Transverse colon (tissue), 4 donors: ENCODE measurements at regions not wholly inside any gene's neighbourhood (a gene's known extent, or its start where the extent isn't known, plus 50 kb on each side); places are given as distances from the start of the nearest gene placed in this dataset.

ENCODE experiments used
- DNase-seq: peaks from one replicate; pipeline ENCODE4 v3.0.0-alpha.2; 2019
- H3K27ac ChIP-seq, 4 donors: fragments of 200-600 bp; sonication (generic); 2 replicates each; pipeline ENCODE4 v1.5.1; 2016 to 2018; ENCODE audit warnings: inconsistent platforms in 4 of 4
- H3K27me3 ChIP-seq: fragments of 200-600 bp; sonication (generic); 2 replicates; pipeline ENCODE4 v1.5.1; 2017; ENCODE audit warnings: inconsistent platforms
- H3K36me3 ChIP-seq, 4 donors: fragments of 200-600 bp; sonication (generic); 2 replicates each; pipeline ENCODE4 v1.5.1; 2017 to 2019; ENCODE audit warnings: inconsistent platforms in 4 of 4
- H3K4me1 ChIP-seq, 4 donors: fragments of 200-600 bp; sonication (generic); 2 replicates each; pipeline ENCODE4 v1.5.1; 2017 to 2020; ENCODE audit warnings: inconsistent platforms in 4 of 4
- H3K4me3 ChIP-seq, 4 donors: fragments of 200-600 bp; sonication (generic); 1 replicate in 1 of 4; 2 replicates in 3 of 4; pipeline versions ENCODE4 v1.5.1 to v1.6.1; 2017 to 2019; ENCODE audit warnings: inconsistent platforms in 4 of 4
- H3K9me3 ChIP-seq, 2 donors: fragments of 200-600 bp; sonication (generic); 2 replicates each; pipeline ENCODE4 v1.5.1; 2017 to 2019; ENCODE audit warnings: inconsistent platforms in 2 of 2
- CTCF ChIP-seq, 5 experiments: fragments of 200-600 bp in 3 of 5; fragments of 450-650 bp in 2 of 5; sonication (generic) in 3 of 5; IDR thresholded peaks; 1 replicate in 2 of 5; 2 replicates in 3 of 5; pipeline ENCODE4 v1.5.1; 2016 to 2017; ENCODE audit warnings: antibody characterized with exemption in 5 of 5, inconsistent platforms in 3 of 5, mild to moderate bottlenecking in 2 of 5, moderate library complexity in 1 of 5
- EP300 ChIP-seq: sonication (generic); formaldehyde crosslinking; IDR thresholded peaks from one replicate; pipeline ENCODE4 v1.6.1; 2017; ENCODE audit warnings: antibody characterized with exemption, low read depth
- POLR2A ChIP-seq: fragments of 450-650 bp; IDR thresholded peaks from one replicate; pipeline ENCODE4 v1.6.1; 2016; ENCODE audit warnings: antibody characterized with exemption, mild to moderate bottlenecking, moderate library complexity
- POLR2AphosphoS5 ChIP-seq, 3 donors: sonication (generic); formaldehyde crosslinking; IDR thresholded peaks; one replicate each; pipeline ENCODE4 v1.6.1; 2016; ENCODE audit warnings: antibody characterized with exemption in 3 of 3
- WGBS, 2 donors: methylation state at CpG; one replicate each; pipeline ENCODE4 v1.1.5; 2018; ENCODE audit warnings: low coverage in 1 of 2; 5-methylcytosine and 5-hydroxymethylcytosine counted together
- in situ Hi-C, 4 donors: fragments of 200-750 bp; cut with MboI; loops; one replicate each; pipeline versions ENCODE4 v1.15.0 to v1.15.1; 2017; ENCODE audit warnings: low sequenced_read_pairs in 3 of 4, low pct_ligation_motif_present in 1 of 4, low pct_unique_long_range_greater_than_20kb in 1 of 4
- intact Hi-C: fragments of 100-400 bp; cut with DNase I; formaldehyde crosslinking; loops from one replicate; pipeline ENCODE4 v1.15.1; 2023; ENCODE audit warnings: low total_unique reads

DNA sequence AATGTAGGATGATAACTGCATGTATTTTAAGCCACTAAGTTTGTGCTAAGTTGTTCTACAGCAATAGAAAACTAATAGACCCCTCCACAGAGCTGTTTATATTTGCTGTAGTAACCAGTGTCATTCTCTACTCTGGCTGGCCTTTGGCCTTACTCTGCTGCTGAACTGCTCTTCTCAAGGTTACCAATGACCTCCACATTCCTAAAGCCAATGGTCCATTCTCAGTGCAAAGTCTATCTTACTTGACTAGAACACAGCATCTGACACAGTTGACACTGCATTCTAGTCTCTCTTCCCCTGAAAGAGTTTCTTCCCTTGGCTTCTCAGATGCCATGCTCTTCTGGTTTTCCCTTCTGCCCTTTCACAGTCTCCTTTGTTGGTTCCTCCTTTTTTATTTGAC is 154.8 kb upstream of the CRY1 start:
- in situ Hi-C loops, result no loop called here
- TF ChIP-seq EP300, result no peak
- TF ChIP-seq CTCF (IDR thresholded peaks at IDR 0.05), result no peak
- no peak for TF ChIP-seq POLR2A
- TF ChIP-seq POLR2AphosphoS5 (IDR thresholded peaks at IDR 0.05), result no peak
- Histone ChIP-seq H3K9me3 (no peaks in the 10 kb centered on the region), H3K27ac (no peak overlapping the region), H3K4me1 (no peaks in the 10 kb centered on the region), H3K27me3 (no peaks in the 10 kb centered on the region), H3K4me3 (no peak overlapping the region), H3K36me3 (no peaks in the 10 kb centered on the region)
- intact Hi-C loops, result no loop called here
- DNase-seq, result no peak

- Histone ChIP-seq H3K27me3 (no peaks in the 10 kb centered on the region), H3K36me3 (no peaks in the 10 kb centered on the region), H3K27ac (no peak overlapping the region), H3K4me1 (no peaks in the 10 kb centered on the region), H3K4me3 (no peak overlapping the region), H3K9me3 (no peaks in the 10 kb centered on the region)
- WGBS, 2 donors, result 68 to 85% methylated on average over 3 to 6 of the region's 6 CpGs
- in situ Hi-C loops, result no loop called here
- intact Hi-C loops, result no loop called here
- TF ChIP-seq CTCF (IDR thresholded peaks at IDR 0.05), result no peak
- no peak for TF ChIP-seq EP300
- TF ChIP-seq POLR2A, result no peak
- no peak for TF ChIP-seq POLR2AphosphoS5 (IDR thresholded peaks at IDR 0.05)
- no peak for DNase-seq
Observed at GRCh38 chr12:107251288-107251687, 157.9 kb upstream of the CRY1 start.

DNA sequence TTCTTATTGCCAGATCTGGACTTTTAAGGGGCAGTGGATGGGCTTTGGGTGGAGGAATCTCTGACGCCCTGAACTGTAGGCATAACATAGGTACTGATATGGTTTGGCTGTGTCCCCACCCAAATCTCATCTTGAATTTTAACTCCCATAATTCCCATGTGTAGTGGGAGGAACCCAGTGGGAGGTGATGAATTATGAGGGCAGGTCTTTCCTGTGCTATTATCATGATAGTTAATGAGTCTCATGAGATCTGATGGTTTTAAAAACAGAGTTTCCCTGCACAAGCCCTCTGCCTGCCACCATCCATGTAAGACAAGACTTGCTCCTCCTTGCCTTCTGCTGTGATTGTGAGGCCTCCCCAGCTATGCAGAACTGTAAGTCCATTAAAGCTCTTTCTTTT is 160.0 kb upstream of the CRY1 start:
- TF ChIP-seq EP300 (no peak), POLR2AphosphoS5 (IDR thresholded peaks at IDR 0.05) (no peak), CTCF (IDR thresholded peaks at IDR 0.05) (no peak), POLR2A (no peak)
- no peaks in the 10 kb centered on the region for H3K9me3 ChIP-seq
- intact Hi-C loops (no loop called here), in situ Hi-C loops (no loop called here)
- H3K4me1 ChIP-seq, result no peaks in the 10 kb centered on the region
- no peak for DNase-seq
- H3K36me3 ChIP-seq, result no peaks in the 10 kb centered on the region
- H3K27ac ChIP-seq, result no peak overlapping the region
- no peak overlapping the region for H3K4me3 ChIP-seq
- WGBS, 2 donors, result 71% methylated on average over 1 of the region's 1 CpG; no CpG with 5 or more reads in 1 of the 2 donors
- H3K27me3 ChIP-seq, result no peaks in the 10 kb centered on the region

GRCh38 chr12:107254258-107254856 is 161.0 kb upstream of the CRY1 start:
- WGBS, 2 donors, result 71 to 86% methylated on average over 2 to 5 of the region's 5 CpGs

More at GRCh38 chr12:107254258-107254856, 161.0 kb upstream of the CRY1 start:
- DNase-seq, result no peak
- Histone ChIP-seq H3K9me3 (no peaks in the 10 kb centered on the region), H3K4me3 (no peak overlapping the region), H3K27ac (no peak overlapping the region), H3K27me3 (no peaks in the 10 kb centered on the region), H3K36me3 (no peaks in the 10 kb centered on the region), H3K4me1 (no peaks in the 10 kb centered on the region)
- intact Hi-C loops (no loop called here), in situ Hi-C loops (no loop called here)
- TF ChIP-seq POLR2AphosphoS5 (IDR thresholded peaks at IDR 0.05), result no peak
- TF ChIP-seq POLR2A, result no peak
- TF ChIP-seq CTCF (IDR thresholded peaks at IDR 0.05), result no peak
- TF ChIP-seq EP300, result no peak
